GM18499 (cell line): ENCODE measurements at regions not wholly inside any gene's neighbourhood (a gene's known extent, or its start where the extent isn't known, plus 50 kb on each side); places are given as distances from the start of the nearest gene placed in this dataset.

Source experiments
- ATAC-seq: cut with Tn5 transposase; IDR thresholded peaks from one replicate; pipeline ENCODE4 v1.9.1; 2021; ENCODE audit warnings: moderate number of reproducible peaks; ENCODE audit not compliant: insufficient read depth, unreplicated experiment

- no peak for ATAC-seq
Measured at GRCh38 chr17:72402727-72403210, 281.9 kb downstream of the SOX9 start.

- ATAC-seq = no peak
Measured at GRCh38 chr17:72403713-72404209, 282.9 kb downstream of the SOX9 start.

- no peak for ATAC-seq
Measured at GRCh38 chr17:72404872-72405271, 284.1 kb downstream of the SOX9 start.

DNA sequence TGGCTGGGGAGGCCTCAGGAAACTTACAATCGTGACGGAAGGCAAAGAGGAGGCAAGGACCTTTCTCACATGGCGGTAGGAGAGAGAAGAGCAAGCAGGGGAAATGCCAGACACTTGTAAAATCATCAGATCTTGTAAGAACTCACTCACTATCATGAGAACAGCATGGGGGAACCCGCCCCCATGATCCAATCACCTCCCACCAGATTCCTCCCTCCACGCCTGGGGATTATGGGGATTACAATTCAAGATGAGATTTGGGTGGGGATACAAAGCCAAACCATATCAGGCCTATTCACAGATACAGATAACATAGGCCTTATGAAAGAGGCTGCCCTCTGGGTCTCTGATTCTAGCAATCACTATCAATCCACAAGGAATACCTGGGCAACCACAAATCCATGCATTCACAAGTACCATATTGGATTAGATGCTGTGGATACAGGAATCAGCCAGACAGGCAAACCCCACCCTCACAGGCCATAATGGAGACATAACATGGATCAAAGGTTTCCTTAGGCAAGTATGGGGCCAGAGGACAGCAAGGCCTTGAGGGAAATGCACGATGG lies 284.9 kb downstream of the SOX9 start:
- no peak for ATAC-seq

GRCh38 chr17:72406498-72406897 lies 285.7 kb downstream of the SOX9 start:
- ATAC-seq = no peak

DNA sequence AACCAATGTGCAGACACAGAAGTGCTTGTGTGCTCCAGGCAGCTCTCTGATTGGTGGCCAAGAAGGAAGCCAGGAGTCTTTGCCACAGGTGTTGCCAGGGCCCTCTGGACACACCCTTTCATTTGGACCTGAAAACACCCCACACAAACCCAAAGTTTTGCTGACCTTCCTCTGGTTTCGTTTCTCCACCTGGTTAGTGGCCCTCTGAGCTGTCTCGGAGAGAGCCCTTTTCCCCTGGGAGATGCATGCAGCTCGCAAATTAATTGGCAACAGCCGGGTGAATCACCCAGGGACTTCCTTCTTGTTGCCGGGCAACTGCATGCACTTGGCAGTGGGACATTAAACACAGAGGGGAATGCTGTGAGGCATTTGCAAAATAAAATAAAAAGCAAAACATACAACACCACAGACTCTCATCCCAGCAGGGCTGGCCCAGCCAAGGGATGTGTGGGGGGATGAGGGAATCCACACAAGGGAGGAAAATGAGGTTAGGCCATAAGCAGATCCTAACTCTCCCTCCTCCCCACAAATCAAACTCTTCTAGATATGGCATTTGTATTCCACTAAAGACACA lies 286.6 kb downstream of the SOX9 start:
- peak; percentile 91 for ATAC-seq

DNA sequence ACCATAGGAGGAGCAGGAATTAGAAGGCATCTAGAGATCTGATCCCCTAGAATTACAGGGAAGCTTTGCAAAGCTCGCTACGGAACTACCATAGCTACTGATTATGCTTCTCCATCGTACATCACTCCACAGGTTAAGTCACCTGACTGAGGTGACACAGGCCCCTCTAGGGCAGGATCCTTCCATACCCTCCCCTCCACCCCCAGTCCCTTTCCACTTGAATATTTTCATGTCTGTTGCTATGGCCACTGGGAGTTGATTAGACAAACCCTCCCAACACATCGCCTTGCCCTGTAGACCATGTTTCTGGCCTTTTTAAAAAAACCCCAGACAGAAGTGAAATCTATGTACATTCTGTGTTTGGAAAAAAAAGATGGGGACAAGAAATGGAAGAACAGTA lies 287.1 kb downstream of the SOX9 start:
- no peak for ATAC-seq

DNA sequence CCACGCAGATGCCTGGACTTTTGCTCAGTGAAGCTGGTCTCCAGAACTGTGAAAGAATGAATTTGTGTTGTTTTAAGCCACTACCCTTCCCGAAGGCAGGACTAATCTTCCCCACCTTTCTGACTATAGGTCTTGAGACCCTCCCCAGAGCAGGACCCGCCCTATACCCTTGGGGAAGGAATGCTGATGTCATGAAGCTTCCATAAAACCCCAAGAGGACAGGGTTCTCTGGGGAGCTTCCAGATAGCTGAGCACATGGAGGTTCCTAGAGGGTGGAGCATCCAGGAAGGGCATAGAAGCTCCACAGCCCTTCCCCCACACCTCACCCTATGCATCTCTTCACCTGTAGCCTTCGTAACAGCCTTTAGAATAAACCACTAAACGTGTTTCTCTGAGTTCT lies 287.8 kb downstream of the SOX9 start:
- ATAC-seq = no peak

DNA sequence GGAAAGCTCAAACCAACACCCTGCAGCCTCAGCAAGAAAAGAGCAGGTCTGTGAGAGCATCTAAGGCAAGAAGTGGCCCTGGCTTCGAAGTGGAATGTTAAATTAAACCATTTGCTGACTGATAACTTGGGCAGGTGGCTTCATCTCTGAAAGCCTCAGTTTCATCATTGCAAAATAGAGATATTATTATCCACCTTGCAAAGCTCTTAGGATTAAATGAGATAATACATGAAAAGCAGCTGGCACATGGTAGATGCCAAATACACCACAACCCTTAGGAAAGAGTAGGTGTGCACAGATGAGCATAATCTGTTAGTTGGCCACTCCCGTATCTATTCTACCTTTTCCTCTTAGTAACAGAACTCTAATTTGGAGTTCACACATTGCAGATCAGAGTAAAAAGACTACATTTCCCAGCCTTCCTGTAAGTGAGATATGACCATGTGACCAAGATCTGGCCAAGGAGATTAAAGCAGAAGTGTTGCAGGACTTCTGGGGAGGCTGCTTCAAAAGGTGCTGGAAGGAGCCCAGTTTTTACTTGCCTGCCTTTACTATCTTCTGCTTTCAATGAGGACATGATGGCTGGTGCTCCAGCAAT lies 288.7 kb downstream of the SOX9 start:
- ATAC-seq = no peak

DNA sequence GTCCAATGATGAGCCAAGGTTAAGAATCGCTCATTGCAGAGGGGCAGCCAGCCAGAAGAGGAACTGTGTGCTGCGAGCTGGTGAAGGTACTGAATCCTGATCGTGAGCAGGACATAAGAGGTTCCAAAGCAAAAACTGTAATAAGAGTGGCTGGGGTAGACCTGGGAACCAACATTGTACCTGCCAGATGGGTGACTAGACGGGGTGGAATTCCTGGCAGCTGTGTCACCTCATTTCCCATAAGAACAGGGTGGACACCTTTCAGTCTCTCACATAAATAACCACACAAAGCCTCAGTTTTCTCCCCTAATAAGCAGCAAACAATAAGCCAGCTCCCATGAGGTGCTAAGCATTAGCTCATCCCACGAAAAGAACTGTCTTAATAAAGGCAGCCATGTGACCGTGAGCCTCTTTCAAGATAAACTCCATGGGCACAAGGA lies 290.3 kb downstream of the SOX9 start:
- ATAC-seq = no peak

DNA sequence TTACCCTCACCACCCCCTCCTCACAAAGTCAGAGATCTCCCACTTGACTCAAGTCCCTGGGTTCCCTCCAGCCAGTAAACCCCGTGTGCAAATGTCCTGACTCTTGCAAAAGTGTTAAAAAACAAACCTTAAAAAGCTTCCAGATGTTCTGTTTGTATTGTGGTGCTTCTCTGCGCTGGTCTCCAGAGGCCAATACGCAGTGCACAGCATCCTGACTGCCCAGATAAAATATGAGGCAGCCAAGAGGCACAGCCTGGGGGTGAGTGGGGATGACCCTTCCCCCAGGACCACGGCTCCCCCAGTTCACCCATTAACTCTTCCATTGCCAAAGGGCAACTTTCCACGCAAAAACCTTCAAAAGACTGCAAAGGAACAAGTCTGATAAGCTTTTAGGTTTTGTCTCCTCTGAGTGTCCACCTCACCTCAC lies 291.8 kb downstream of the SOX9 start:
- no peak for ATAC-seq

DNA sequence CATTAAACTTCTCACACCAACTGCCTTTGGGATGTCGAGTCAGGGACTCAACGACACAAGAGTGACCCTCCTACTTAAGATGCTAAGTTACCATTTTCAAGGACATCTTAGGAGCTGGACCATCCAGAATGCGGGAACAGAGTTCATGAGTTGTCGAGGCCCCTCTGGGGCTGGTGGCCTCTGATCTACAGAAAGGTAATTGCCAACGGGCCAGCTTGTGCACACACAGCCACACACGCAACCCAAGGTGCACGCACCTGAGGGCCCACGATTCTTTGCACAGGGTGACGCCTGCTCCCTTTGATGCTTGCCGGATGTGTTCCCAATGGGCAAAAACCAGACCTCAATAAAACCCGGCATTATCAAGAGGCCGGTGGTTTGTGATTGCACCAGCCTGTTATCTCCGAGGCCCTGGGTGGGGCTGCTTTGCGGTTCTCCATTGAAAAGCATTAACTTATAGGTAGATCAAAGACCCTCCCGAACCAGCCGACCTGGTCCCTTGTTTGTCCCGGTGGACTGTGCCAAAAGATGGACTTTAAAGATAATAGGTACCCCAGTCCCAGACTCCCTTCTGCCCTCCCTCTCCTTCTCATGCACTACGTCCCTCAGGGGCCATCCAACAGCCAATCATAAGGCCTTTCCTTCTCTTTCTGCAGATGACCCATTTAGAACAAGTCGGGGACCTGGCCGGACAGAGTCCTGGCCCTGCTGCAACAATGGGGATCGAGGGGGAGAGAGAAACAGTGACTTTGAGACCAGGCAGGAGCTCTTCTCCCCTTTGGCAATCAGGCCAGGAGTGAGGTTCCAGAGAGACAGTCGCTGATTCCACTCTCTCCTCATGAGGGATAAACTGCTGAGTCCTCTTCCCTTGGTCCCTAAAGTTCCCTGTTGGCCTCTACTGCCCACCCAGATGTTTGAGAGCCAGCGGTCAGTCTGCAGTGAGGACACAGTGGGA lies 292.5 kb downstream of the SOX9 start:
- no peak for ATAC-seq

GRCh38 chr17:72414032-72414396 lies 293.2 kb downstream of the SOX9 start:
- ATAC-seq = no peak

DNA sequence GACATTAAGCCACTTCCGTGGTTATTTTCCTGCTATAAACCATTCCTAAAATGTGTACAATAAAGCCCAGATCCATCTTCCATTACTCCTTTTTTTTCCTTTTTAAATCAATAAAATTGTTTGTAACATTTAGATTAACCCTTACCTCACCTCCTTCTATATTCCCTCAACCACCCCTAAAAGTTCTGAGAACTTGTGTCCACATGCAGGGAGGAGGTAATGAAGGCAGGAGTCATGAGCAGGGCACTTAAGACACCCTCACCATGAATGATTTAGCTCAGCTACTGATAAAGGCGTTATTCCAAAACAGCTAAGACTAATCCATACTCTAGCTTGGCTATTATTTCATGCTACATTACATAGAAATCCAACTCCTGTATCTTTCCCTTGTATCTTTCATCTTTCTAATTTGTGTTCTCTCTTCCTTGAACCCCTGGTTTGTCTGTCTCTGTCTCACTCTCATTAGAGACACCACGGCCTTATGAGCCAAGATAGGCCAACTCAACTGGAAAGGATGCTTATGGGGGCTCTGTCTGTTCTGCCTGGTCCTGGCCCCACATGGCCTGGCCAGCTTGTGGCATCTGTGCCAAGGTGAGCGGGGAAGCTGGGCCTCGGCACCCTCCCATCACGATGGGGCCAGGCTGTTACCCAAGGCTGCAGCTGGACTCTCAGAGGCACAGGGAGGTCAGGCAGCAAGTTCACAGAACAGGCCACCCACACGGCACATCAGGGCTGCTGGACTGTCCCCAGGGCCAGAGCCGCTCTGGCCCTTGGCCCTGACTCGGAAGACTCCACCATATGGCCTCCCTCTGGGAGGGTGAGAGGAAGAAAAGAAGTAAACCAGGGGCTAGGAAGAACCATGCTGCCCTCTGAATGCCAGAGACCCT lies 294.4 kb downstream of the SOX9 start:
- ATAC-seq = no peak

DNA sequence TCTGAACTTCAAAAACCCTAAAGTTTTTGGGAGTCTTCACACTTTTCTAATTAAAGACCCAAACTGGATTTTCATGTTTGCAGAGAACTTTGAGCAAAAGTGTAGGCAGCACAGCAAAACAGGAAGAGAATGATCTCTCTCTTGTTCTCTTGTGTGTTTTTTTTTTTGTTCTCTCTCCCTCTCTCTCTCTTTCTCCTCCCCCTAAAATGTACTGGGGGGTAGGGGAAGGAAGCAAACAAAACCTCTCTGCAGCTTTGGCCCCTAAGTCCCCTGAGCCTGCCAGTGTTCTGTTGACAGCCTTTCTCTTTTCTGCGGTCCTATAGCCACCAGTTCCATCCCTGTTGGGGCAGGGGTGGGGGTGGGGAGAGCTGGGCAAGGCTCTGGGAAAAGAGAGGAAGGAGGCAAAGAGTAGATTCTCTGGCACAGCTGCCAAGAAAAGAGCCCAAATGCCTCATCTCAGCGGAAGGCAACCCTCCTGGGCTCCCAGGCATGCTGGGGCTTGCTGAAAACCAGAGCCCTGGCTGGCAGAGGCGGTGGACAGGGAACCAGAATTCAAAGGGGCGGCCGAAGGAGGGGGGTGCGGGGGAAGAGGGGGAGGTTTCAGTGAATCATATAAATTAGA lies 295.3 kb downstream of the SOX9 start:
- no peak for ATAC-seq

GRCh38 chr17:72416905-72417304 lies 296.1 kb downstream of the SOX9 start:
- ATAC-seq = no peak

- ATAC-seq = no peak
Measured at GRCh38 chr17:72417627-72418026, 296.8 kb downstream of the SOX9 start.

DNA sequence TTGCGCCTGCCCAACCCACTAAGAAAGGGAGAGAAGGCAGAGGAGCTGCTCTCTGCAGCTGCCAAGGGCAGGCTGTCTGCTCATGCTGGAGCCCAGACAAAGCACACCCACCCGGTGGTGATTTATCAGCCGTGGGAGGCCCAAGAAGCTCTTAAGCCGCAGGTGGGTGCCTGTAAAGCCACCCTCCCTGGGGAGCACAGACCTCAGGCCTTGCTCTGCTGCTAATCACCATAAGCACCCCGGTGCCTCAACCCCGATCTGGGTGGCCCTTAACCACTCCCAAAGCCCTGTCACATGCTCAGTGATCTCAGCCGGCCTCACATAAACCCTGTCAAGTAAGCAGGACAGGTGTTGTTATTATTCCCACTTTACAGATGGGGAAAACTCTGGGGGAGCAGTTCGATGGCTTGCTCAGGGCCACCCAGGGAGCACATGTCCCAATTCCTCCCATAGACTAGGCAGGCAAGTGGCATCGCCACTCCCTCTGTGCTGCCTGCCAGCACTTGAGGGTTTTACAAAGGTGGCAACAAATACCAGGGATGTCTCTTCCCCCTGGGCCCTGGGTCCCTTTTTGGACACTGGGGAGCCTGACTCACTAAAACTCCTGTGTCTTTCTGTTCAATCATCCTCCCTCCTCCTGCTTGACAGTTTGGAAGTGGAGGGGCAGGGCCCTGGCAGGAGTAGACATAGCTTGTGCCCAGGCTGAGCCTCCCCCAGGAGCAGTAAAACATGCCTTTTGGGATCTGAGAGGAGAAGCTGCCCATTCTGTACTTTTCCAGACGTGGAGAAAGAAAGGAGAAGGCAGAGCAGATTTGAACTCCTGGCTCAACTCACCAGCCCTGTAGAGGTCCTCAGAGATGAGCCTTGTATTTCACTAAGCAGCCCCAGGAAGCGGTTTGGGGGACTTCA lies 299.3 kb downstream of the SOX9 start:
- peak; percentile 33 for ATAC-seq
